LoVo (cell line): ENCODE measurements at regions not wholly inside any gene's neighbourhood (a gene's known extent, or its start where the extent isn't known, plus 50 kb on each side); places are given as distances from the start of the nearest gene placed in this dataset.
A peak's percentile ranks its signal among the peaks of the same experiment; 100 is the strongest.
"Not testable (repeated sequence)": the region's sequence is repeated elsewhere in the genome, so short reads cannot be mapped to it uniquely, and the experiment has no call there.

ENCODE experiments used
- DNase-seq: peaks from one replicate; pipeline ENCODE4 v3.0.0-alpha.2; 2016; ENCODE audit warnings: low spot score

- DNase-seq: no peak
Measured at GRCh38 chr14:53286301-53286700, 133.2 kb upstream of the DDHD1 start.

- DNase-seq: no peak
Measured at GRCh38 chr14:53285821-53286220, 132.7 kb upstream of the DDHD1 start.

- no peak for DNase-seq
Measured at GRCh38 chr14:53285064-53285463, 131.9 kb upstream of the DDHD1 start.

GRCh38 chr14:53278602-53279506, 125.7 kb upstream of the DDHD1 start:
- no peak for DNase-seq

GRCh38 chr14:53273671-53274072, 120.5 kb upstream of the DDHD1 start:
- no peak for DNase-seq

- no peak for DNase-seq
Measured at GRCh38 chr14:53265025-53265424, 111.9 kb upstream of the DDHD1 start.

GRCh38 chr14:53260928-53261327, 107.8 kb upstream of the DDHD1 start:
- DNase-seq: no peak

- DNase-seq: no peak
Measured at GRCh38 chr14:53260286-53260685, 107.2 kb upstream of the DDHD1 start.

GRCh38 chr14:53252141-53252540, 99.0 kb upstream of the DDHD1 start:
- no peak for DNase-seq

- DNase-seq: no peak
Measured at GRCh38 chr14:53249059-53249458, 95.9 kb upstream of the DDHD1 start.

GRCh38 chr14:53247596-53248370, 94.7 kb upstream of the DDHD1 start:
- no peak for DNase-seq

GRCh38 chr14:53242898-53243297, 89.8 kb upstream of the DDHD1 start:
- not testable (repeated sequence) for DNase-seq

GRCh38 chr14:53237488-53237887, 84.4 kb upstream of the DDHD1 start:
- DNase-seq: no peak

GRCh38 chr14:53236708-53237107, 83.6 kb upstream of the DDHD1 start:
- DNase-seq: no peak

GRCh38 chr14:53231171-53231570, 78.0 kb upstream of the DDHD1 start:
- DNase-seq: no peak

GRCh38 chr14:53228966-53229365, 75.8 kb upstream of the DDHD1 start:
- DNase-seq: no peak

GRCh38 chr14:53227154-53227718, 74.1 kb upstream of the DDHD1 start:
- DNase-seq: no peak

GRCh38 chr14:53226553-53226952, 73.4 kb upstream of the DDHD1 start:
- DNase-seq: no peak

GRCh38 chr14:53220914-53221313, 67.8 kb upstream of the DDHD1 start:
- no peak for DNase-seq

- DNase-seq: no peak
Measured at GRCh38 chr14:53218161-53218560, 65.0 kb upstream of the DDHD1 start.

- DNase-seq: peak; percentile 83
Measured at GRCh38 chr14:53217316-53217994, 64.3 kb upstream of the DDHD1 start.

- DNase-seq: not testable (repeated sequence)
Measured at GRCh38 chr14:53216955-53217315, 63.8 kb upstream of the DDHD1 start.
